Right lobe of liver (tissue), 4 donors: ENCODE measurements at regions not wholly inside any gene's neighbourhood (a gene's known extent, or its start where the extent isn't known, plus 50 kb on each side); places are given as distances from the start of the nearest gene placed in this dataset.

Experiments
- POLR2A ChIP-seq: fragments of 450-650 bp; IDR thresholded peaks from one replicate; pipeline ENCODE4 v1.6.1; 2017; ENCODE audit warnings: antibody characterized with exemption, mild to moderate bottlenecking
- TF ChIP-seq, protein P1 (sequence below), 4 donors: fragments of 200-600 bp in 3 of 4; fragments of 450-650 bp in 1 of 4; IDR thresholded peaks; one replicate each; pipeline versions ENCODE4 v1.5.1 to v1.8.0; 2016 to 2022; ENCODE audit warnings: antibody characterized with exemption in 4 of 4, mild to moderate bottlenecking in 2 of 4
- donor health status: DM: no; HTN: no; CAD: no.
- donor health status: DM: no; HTN: no; CAD: no.
- donor health status: DM: no; HTN: yes; CAD: no.

DNA sequence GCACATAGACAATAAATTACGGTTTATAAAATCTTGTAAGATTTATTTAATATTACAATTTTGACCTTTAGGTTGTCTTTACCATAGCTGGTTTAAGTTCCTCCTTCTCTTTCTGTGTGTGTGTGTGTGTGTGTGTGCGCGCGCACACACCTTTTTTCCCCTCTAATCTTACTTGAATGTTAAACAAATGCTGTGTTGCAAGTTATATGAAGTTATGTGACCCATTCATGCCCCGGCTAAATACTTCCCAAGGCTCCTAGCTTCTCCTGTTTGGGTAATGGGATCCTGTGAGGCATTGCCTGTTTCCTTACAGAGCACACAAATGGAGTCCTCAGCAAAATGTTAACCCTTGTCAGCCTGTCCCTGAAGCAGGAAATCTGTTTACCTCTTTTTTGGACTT lies 125.6 kb upstream of the ZNF608 start:
- TF ChIP-seq, protein P1, sequence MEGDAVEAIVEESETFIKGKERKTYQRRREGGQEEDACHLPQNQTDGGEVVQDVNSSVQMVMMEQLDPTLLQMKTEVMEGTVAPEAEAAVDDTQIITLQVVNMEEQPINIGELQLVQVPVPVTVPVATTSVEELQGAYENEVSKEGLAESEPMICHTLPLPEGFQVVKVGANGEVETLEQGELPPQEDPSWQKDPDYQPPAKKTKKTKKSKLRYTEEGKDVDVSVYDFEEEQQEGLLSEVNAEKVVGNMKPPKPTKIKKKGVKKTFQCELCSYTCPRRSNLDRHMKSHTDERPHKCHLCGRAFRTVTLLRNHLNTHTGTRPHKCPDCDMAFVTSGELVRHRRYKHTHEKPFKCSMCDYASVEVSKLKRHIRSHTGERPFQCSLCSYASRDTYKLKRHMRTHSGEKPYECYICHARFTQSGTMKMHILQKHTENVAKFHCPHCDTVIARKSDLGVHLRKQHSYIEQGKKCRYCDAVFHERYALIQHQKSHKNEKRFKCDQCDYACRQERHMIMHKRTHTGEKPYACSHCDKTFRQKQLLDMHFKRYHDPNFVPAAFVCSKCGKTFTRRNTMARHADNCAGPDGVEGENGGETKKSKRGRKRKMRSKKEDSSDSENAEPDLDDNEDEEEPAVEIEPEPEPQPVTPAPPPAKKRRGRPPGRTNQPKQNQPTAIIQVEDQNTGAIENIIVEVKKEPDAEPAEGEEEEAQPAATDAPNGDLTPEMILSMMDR (IDR thresholded peaks at IDR 0.05): no peak
- TF ChIP-seq POLR2A: no peak
